ENCODE measurements at regions not wholly inside any gene's neighbourhood (a gene's known extent, or its start where the extent isn't known, plus 50 kb on each side); places are given as distances from the start of the nearest gene placed in this dataset.

DNA sequence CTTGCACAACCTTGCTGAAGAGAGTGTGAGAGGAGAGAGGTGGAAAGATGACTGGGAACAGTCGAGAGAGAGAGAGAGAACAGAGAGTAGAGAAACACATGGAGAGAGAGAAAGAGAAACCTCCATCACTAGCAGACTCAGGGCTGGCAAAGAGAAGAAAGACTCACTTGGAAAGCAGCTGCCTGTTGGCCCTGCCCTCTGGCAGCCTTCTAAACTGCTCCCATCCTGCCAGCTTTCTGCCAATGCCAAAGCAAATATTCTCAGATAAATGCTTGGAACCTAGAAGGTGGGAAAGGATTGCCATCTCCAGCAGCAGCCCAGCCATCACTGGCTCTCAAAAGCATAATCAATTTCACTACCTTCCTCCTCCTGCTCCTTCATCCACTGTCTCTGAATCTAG is 107.9 kb upstream of the WSCD2 start:
- 47% methylated on average over 1 of the region's 1 CpG for WGBS
- H3K27ac ChIP-seq (ENCODE audit: low read depth in 1 of 2, low read length in 2 of 2): no peak overlapping the region
- no peak overlapping the region for H3K4me3 ChIP-seq (ENCODE audit: low read depth in 1 of 3, low read length in 3 of 3)
- no peak for DNase-seq (ENCODE audit: low spot score)
- TF ChIP-seq HNF4A (conservative IDR thresholded peaks at IDR 0.05) (no peak), EGR1 (IDR thresholded peaks at IDR 0.05; ENCODE audit: low read depth in 2 of 2) (no peak), YY1 (IDR thresholded peaks at IDR 0.05) (no peak), JUND (IDR thresholded peaks at IDR 0.05) (no peak), TAF1 (conservative IDR thresholded peaks at IDR 0.05) (no peak)
- TF ChIP-seq, protein P1, sequence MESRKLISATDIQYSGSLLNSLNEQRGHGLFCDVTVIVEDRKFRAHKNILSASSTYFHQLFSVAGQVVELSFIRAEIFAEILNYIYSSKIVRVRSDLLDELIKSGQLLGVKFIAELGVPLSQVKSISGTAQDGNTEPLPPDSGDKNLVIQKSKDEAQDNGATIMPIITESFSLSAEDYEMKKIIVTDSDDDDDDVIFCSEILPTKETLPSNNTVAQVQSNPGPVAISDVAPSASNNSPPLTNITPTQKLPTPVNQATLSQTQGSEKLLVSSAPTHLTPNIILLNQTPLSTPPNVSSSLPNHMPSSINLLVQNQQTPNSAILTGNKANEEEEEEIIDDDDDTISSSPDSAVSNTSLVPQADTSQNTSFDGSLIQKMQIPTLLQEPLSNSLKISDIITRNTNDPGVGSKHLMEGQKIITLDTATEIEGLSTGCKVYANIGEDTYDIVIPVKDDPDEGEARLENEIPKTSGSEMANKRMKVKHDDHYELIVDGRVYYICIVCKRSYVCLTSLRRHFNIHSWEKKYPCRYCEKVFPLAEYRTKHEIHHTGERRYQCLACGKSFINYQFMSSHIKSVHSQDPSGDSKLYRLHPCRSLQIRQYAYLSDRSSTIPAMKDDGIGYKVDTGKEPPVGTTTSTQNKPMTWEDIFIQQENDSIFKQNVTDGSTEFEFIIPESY (IDR thresholded peaks at IDR 0.05): no peak
- TF ChIP-seq, protein P2, sequence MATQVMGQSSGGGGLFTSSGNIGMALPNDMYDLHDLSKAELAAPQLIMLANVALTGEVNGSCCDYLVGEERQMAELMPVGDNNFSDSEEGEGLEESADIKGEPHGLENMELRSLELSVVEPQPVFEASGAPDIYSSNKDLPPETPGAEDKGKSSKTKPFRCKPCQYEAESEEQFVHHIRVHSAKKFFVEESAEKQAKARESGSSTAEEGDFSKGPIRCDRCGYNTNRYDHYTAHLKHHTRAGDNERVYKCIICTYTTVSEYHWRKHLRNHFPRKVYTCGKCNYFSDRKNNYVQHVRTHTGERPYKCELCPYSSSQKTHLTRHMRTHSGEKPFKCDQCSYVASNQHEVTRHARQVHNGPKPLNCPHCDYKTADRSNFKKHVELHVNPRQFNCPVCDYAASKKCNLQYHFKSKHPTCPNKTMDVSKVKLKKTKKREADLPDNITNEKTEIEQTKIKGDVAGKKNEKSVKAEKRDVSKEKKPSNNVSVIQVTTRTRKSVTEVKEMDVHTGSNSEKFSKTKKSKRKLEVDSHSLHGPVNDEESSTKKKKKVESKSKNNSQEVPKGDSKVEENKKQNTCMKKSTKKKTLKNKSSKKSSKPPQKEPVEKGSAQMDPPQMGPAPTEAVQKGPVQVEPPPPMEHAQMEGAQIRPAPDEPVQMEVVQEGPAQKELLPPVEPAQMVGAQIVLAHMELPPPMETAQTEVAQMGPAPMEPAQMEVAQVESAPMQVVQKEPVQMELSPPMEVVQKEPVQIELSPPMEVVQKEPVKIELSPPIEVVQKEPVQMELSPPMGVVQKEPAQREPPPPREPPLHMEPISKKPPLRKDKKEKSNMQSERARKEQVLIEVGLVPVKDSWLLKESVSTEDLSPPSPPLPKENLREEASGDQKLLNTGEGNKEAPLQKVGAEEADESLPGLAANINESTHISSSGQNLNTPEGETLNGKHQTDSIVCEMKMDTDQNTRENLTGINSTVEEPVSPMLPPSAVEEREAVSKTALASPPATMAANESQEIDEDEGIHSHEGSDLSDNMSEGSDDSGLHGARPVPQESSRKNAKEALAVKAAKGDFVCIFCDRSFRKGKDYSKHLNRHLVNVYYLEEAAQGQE (IDR thresholded peaks at IDR 0.05): no peak
- H3K4me1 ChIP-seq (ENCODE audit: control insufficient read depth in 4 of 4, insufficient read depth in 4 of 4, low read length in 3 of 4): no peaks in the 10 kb centered on the region
- H3K9me3 ChIP-seq (ENCODE audit: control insufficient read depth in 4 of 4, low read length in 3 of 4): peaks cover 0 to 4% (median 1%) of the 10 kb centered on the region in 4 donors
- H3K27me3 ChIP-seq (ENCODE audit: control insufficient read depth in 4 of 4, insufficient read depth in 4 of 4, low read length in 3 of 4): peaks cover 0 to 14% (median 0%) of the 10 kb centered on the region in 4 donors
- H3K36me3 ChIP-seq (ENCODE audit: control insufficient read depth in 4 of 4, insufficient read depth in 3 of 4, low read depth in 1 of 4, low read length in 3 of 4): no peaks in the 10 kb centered on the region
- H3K9ac ChIP-seq (ENCODE audit: low read depth in 1 of 2, low read length in 2 of 2): no peak overlapping the region

DNA sequence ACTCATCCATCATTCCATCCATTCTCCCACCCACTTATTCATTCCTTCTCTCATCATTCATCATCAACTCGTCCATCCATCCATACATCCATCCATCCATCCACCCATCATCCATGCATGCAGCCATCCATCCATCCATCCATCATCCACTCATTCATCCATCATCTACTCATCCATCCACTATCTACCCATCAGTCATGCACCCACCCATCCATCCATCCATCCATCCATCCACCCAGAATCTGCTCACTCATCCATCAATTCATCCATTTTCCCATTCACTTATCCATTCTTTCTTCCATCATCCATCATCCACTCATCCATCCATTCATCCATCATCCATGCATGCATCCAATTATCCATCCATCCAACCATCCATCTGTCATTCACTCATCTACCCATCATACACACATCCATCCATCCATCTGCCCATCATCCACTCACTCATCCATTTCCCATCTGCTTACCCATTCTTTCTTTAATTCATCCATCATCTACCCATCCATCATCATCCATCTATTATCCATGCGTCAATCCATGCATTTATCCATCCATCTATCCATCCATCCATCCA is 107.1 kb upstream of the WSCD2 start:
- DNase-seq (ENCODE audit: low spot score): no peak
- H3K4me1 ChIP-seq (ENCODE audit: control insufficient read depth in 4 of 4, insufficient read depth in 4 of 4, low read length in 3 of 4): no peaks in the 10 kb centered on the region
- TF ChIP-seq EGR1 (IDR thresholded peaks at IDR 0.05; ENCODE audit: low read depth in 2 of 2) (no peak), TAF1 (conservative IDR thresholded peaks at IDR 0.05) (no peak), JUND (IDR thresholded peaks at IDR 0.05) (no peak), NR2F2 (IDR thresholded peaks at IDR 0.05) (no peak), SP1 (IDR thresholded peaks at IDR 0.05) (no peak), GABPA (IDR thresholded peaks at IDR 0.05 in 1 of 2, conservative IDR thresholded peaks at IDR 0.05 in 1 of 2) (no peak), YY1 (IDR thresholded peaks at IDR 0.05) (no peak), HNF4G (IDR thresholded peaks at IDR 0.05) (no peak), FOXA2 (IDR thresholded peaks at IDR 0.05) (no peak), RAD21 (IDR thresholded peaks at IDR 0.05) (no peak), RXRA (IDR thresholded peaks at IDR 0.05) (no peak)
- TF ChIP-seq, protein P2 (IDR thresholded peaks at IDR 0.05): no peak
- TF ChIP-seq, protein P3, sequence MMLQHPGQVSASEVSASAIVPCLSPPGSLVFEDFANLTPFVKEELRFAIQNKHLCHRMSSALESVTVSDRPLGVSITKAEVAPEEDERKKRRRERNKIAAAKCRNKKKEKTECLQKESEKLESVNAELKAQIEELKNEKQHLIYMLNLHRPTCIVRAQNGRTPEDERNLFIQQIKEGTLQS (IDR thresholded peaks at IDR 0.05): no peak
- TF ChIP-seq, protein P1 (IDR thresholded peaks at IDR 0.05): no peak
- TF ChIP-seq, protein P4, sequence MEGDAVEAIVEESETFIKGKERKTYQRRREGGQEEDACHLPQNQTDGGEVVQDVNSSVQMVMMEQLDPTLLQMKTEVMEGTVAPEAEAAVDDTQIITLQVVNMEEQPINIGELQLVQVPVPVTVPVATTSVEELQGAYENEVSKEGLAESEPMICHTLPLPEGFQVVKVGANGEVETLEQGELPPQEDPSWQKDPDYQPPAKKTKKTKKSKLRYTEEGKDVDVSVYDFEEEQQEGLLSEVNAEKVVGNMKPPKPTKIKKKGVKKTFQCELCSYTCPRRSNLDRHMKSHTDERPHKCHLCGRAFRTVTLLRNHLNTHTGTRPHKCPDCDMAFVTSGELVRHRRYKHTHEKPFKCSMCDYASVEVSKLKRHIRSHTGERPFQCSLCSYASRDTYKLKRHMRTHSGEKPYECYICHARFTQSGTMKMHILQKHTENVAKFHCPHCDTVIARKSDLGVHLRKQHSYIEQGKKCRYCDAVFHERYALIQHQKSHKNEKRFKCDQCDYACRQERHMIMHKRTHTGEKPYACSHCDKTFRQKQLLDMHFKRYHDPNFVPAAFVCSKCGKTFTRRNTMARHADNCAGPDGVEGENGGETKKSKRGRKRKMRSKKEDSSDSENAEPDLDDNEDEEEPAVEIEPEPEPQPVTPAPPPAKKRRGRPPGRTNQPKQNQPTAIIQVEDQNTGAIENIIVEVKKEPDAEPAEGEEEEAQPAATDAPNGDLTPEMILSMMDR (IDR thresholded peaks at IDR 0.05; ENCODE audit: low read depth, low read length, missing input control): no peak
- peaks cover 0 to 14% (median 0%) of the 10 kb centered on the region in 4 donors for H3K27me3 ChIP-seq (ENCODE audit: control insufficient read depth in 4 of 4, insufficient read depth in 4 of 4, low read length in 3 of 4)
- 62% methylated on average over 2 of the region's 2 CpGs for WGBS
- no peak overlapping the region for H3K4me3 ChIP-seq (ENCODE audit: low read depth in 1 of 3, low read length in 3 of 3)
- no peak overlapping the region for H3K9ac ChIP-seq (ENCODE audit: low read depth in 1 of 2, low read length in 2 of 2)
- no peak overlapping the region for H3K27ac ChIP-seq (ENCODE audit: low read depth in 1 of 2, low read length in 2 of 2)
- H3K9me3 ChIP-seq (ENCODE audit: control insufficient read depth in 4 of 4, low read length in 3 of 4): peaks cover 0 to 4% (median 1%) of the 10 kb centered on the region in 4 donors
- no peaks in the 10 kb centered on the region for H3K36me3 ChIP-seq (ENCODE audit: control insufficient read depth in 4 of 4, insufficient read depth in 3 of 4, low read depth in 1 of 4, low read length in 3 of 4)
